GM06990 (cell line): ENCODE measurements at regions not wholly inside any gene's neighbourhood (a gene's known extent, or its start where the extent isn't known, plus 50 kb on each side); places are given as distances from the start of the nearest gene placed in this dataset.

Experiments
- DNase-seq: peaks from one replicate; pipeline ENCODE4 v3.0.0-alpha.2; 2011; ENCODE audit not compliant: insufficient read length; ENCODE audit errors: extremely low read depth
- H3K27me3 ChIP-seq: replicated peaks from 2 replicates; pipeline ENCODE4 v1.6.0; 2011; ENCODE audit warnings: low read length; ENCODE audit not compliant: control insufficient read depth, insufficient read depth
- H3K36me3 ChIP-seq: 2 replicates; pipeline ENCODE4 v1.5.1; 2011; ENCODE audit warnings: low read length; ENCODE audit not compliant: control insufficient read depth, insufficient read depth
- H3K4me3 ChIP-seq: replicated peaks from 2 replicates; pipeline ENCODE4 v1.5.1; 2011; ENCODE audit warnings: low read depth, mild to moderate bottlenecking, control low read depth, low read length
- TF ChIP-seq, protein P1 (sequence below): IDR thresholded peaks from 2 replicates; pipeline ENCODE4 v1.5.1; 2011; ENCODE audit warnings: low read length, control low read depth, mild to moderate bottlenecking, inconsistent platforms; ENCODE audit not compliant: insufficient read depth, poor library complexity, severe bottlenecking

DNA sequence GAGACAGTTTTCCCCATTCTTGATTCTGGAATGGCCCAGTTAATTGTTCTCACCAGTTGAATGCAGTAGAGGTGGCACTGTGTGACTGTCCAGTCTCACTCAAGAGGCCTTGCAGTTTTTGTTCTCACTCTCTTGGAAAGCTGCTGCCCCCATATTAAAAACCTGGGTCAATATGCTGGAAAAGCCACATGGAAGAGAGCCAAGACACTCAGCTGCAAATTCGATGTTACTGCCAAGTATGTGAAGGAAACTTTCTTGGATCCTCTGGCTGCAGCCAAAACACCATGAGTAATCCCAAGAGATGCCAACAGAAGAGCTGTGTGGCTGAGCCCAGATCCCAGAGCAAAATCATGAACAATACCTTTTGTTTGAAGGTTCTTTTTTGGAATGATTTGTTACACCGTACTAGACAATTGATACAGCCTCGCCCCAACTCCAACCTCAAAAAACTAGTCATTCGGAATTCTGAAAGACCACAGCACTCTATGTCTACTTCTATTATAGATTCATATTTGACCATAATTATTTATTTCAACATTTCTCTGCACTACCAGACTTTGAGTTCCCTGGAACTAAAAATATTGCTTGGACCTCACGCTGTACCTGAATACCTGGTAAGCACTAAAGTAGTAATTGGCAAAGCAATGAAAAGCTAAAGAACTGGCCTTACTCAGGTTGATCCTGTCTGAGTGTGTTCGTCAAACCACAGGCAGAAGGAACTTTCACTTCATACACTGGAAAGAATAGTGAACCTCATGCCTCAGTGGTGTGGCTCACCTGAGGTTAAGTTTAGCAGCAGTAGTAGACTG is 378.8 kb downstream of the ETS1 start:
- TF ChIP-seq, protein P1, sequence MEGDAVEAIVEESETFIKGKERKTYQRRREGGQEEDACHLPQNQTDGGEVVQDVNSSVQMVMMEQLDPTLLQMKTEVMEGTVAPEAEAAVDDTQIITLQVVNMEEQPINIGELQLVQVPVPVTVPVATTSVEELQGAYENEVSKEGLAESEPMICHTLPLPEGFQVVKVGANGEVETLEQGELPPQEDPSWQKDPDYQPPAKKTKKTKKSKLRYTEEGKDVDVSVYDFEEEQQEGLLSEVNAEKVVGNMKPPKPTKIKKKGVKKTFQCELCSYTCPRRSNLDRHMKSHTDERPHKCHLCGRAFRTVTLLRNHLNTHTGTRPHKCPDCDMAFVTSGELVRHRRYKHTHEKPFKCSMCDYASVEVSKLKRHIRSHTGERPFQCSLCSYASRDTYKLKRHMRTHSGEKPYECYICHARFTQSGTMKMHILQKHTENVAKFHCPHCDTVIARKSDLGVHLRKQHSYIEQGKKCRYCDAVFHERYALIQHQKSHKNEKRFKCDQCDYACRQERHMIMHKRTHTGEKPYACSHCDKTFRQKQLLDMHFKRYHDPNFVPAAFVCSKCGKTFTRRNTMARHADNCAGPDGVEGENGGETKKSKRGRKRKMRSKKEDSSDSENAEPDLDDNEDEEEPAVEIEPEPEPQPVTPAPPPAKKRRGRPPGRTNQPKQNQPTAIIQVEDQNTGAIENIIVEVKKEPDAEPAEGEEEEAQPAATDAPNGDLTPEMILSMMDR: no peak
- no peak for DNase-seq
- no peaks in the 10 kb centered on the region for H3K36me3 ChIP-seq
- no peaks in the 10 kb centered on the region; the same call in none of the 2 replicates for H3K27me3 ChIP-seq
- H3K4me3 ChIP-seq: no peak overlapping the region

DNA sequence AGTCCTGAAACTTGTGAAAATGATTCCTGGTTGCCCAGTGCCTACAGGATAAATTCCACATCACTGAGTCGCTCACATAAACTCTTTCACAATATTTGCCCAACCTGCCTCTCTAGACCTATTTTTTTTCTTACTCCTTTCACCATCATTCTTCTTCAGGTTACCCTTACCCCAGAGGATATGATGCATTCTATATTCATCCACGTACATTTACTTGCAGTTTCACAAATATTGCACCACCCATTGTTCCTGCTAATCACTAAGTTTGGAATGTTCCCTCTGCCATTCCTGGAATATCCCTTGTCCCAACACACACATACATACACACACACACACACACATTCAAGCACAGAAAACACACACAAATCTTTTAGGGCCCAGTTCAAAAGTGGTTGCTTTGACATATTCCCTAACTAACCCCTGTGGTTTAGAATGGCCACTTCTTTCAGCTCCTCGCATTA is 379.5 kb downstream of the ETS1 start:
- H3K36me3 ChIP-seq: no peaks in the 10 kb centered on the region
- no peaks in the 10 kb centered on the region; the same call in none of the 2 replicates for H3K27me3 ChIP-seq
- TF ChIP-seq, protein P1: no peak
- DNase-seq: no peak
- H3K4me3 ChIP-seq: no peak overlapping the region

DNA sequence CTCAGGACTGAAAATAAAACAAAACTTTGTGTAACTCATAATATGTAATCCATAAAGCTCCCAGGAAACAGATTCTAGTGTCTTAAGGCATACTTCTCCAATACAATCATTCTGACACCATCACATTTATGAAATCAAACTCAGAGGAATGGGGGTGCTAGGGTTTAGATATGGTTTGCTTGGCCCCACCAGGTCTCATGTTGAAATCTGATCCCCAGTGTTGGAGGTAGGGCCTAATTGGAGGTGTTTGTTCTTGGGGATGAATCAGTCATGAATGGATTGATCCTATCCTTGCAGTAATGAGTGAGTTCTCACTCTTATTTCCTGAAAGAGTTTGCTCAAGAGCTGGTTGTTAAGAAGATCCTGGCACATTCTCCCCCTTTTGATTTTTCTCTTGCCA is 380.9 kb downstream of the ETS1 start:
- DNase-seq: no peak
- Histone ChIP-seq H3K27me3 (no peaks in the 10 kb centered on the region; the same call in none of the 2 replicates), H3K4me3 (no peak overlapping the region), H3K36me3 (no peaks in the 10 kb centered on the region)
- TF ChIP-seq, protein P1: no peak

DNA sequence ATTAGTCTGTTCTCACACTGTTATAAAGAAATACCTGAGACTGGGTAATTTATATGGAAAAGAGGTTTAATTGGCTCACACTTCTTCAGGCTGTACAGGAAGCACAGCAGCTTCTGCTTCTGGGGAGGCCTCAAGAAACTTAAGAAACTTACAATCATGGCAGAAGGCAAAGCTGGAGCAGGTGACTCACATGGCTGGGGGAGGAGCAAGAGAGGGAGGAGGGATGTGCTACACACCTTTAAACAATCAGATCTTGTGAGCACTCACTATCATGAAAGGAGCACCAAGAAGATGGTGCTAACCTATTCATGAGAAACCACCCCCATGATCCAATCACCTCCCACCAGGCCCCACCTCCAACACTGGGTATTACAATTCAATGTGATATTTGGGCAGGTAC is 381.6 kb downstream of the ETS1 start:
- no peak overlapping the region for H3K4me3 ChIP-seq
- H3K36me3 ChIP-seq: no peaks in the 10 kb centered on the region
- TF ChIP-seq, protein P1: no peak
- DNase-seq: no peak
- H3K27me3 ChIP-seq: no peaks in the 10 kb centered on the region; the same call in none of the 2 replicates

DNA sequence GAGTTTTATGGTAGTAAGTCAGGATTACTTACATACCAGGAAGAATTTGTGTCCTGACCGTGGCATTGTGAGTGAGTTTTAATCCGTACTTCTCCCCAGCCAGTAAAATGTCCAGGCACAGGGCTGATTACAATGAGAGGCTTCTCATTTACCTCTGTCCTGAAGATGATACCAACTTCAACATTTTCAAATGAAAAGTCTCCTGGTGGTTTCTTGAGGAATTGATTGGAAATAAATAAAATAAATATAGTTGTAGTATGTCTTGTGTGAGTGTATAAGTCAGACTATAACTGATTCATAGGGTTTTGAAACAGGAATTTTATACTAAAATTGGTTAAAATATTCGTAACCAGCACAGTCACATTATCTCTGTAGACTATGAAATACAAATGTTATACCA is 382.5 kb downstream of the ETS1 start:
- no peak for DNase-seq
- no peaks in the 10 kb centered on the region for H3K36me3 ChIP-seq
- TF ChIP-seq, protein P1: no peak
- H3K4me3 ChIP-seq: no peak overlapping the region
- no peaks in the 10 kb centered on the region; the same call in 1 of the 2 replicates for H3K27me3 ChIP-seq
